ENCODE measurements at regions not wholly inside any gene's neighbourhood (a gene's known extent, or its start where the extent isn't known, plus 50 kb on each side); places are given as distances from the start of the nearest gene placed in this dataset.
"Not testable (repeated sequence)": the region's sequence is repeated elsewhere in the genome, so short reads cannot be mapped to it uniquely, and the experiment has no call there.

DNA sequence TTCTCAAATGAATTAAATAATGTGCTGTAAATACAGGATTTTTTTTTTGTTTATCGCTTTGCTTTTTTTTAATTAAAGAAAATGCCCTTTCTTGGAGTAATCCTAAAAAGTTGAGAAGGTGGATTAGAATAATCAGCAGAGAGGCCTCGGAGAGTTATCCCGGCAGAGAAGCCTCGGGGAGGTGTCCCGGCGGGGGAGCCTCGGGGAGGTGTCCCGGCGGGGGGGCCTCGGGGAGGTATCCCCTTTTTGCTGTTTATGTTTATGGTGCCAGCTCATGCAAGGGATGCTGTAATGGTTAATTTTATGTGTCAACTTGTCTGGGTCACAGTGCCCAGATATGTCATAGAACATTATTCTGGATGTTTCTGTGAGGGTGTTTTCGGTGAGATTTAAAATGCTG, 263.0 kb upstream of the TRIB2 start:
- DNase-seq (ENCODE audit: low read depth), result no peak

DNA sequence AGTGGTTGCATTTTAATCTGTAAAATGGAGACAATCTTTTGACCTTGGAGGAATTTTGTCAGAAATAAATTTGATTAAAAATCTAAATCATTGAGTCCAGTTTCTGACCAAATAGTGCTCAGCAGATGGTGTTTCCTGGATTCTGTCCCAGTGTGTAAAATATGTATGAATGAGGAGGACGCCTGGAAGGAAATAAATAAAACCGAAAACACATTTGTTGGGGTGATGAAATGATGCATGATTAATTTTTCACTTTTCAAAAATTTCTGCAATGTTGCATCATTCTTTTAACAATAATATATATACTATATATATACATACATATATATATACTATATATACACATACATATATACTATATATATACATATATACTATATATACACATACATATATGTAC, 261.1 kb upstream of the TRIB2 start:
- DNase-seq (ENCODE audit: low read depth), result no peak

DNA sequence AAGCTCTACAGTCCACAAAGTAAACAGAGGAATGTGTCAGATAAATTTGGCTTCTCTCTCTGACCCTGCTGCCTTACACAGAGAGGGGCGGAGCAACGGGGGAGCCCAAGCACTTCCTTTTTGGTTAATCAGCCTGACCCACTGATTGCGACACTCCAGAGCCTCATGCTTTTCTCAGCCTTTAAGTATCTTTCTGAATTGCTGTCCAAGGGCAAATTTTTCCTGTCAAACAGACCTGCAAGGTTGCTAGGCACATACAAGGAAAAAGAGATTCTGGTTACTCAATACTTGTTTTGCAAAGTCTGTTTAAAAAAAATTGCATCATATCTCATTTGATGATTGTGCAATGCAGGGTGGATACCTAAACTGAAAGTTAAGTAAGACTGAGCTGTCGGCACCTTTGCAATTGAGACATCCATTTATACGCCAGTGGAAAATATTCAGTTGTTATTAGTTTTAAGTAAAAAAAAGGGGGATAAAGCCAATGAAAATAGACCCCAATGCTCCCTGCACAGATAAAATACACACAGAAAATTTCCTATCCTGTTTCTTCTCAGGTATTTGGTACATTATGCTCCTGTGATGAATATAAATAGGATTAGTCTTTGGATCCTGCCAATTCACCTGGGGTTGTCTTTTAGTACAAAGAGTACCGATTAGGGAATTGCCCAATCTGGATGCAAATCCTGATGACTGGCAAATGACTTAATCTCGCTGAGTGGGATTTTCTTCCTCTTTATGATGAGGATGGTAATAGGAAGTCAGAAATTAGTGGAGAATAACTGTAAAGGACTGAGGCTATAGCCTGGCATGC, 260.2 kb upstream of the TRIB2 start:
- peak; percentile 96 for DNase-seq (ENCODE audit: low read depth)

DNA sequence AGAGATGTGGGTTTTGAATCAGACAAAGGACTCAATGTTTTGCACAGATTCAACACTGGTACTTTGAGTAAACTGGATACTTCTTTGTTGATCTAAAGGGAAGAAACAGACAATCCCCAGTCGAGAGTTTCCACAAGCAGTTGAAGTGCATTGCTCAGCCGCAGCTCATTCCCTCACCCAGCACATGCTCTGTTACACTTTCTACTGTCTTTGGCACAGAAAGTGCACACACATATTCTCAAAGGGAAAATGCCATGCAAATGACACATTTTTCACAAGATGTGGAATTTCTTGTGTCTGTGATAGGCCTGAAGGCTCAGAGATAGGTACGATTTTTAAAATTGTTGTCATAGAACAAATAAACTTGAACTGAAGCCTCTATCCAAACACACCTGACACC, 258.9 kb upstream of the TRIB2 start:
- DNase-seq (ENCODE audit: low read depth), result no peak

DNA sequence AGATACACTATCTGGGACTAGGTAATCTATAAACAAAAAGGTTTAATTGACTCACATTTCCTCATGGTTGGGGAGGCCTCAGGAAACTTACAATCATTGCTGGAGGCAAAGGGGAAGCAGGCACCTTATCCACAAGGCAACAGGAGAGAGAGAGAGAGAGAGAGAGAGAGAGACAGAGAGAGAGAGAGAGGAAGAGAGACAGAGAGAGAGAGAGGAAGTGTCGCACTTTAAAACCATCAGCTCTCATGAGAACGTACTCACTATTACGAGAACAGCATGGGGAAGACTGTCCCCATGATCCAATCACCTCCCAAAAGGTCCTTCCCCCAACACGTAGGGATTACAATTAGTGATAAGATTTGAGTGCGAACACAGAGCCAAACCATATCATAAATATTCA, 253.5 kb upstream of the TRIB2 start:
- no peak for DNase-seq (ENCODE audit: low read depth)

DNA sequence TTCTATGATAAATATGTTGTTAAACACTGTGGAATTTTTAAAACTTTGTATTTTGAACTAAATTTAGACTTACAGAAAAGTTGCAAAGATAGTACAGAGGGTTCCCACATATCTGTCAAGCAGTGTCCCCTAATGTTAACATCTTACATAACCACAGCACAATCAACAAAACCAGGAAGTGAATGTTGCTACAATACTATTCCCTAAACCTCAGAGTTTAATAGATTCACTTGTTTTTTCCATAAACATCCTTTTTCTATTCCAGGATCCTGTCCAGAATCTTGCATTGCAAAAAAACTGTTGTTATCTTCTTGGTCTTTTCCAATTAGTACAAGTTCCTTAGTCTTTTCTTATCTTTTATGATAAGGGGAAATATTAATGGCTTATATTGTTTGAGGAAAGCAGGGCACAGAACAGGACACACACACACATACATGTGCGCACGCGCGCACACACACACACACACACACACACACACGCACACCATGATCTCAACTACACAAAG, 251.1 kb upstream of the TRIB2 start:
- no peak for DNase-seq (ENCODE audit: low read depth)

DNA sequence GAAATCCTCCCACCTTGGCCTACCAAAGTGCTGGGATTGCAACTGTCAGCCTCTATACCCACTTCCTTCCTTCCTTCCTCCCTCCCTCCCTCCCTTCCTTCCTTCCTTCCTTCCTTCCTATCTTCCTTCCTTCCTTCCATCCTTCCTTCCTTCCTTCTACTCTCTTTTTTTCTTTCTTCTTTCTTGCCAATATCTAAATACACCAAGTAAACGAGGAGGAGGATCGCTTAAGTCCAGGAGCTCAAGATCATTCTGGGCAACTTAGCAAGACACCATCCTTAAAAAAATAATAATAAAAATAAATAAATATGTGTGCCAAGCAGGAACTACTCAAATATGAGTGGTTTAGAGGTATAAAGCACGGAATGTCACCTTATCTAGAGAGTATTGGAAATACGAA, 249.4 kb upstream of the TRIB2 start:
- DNase-seq (ENCODE audit: low read depth), result no peak

DNA sequence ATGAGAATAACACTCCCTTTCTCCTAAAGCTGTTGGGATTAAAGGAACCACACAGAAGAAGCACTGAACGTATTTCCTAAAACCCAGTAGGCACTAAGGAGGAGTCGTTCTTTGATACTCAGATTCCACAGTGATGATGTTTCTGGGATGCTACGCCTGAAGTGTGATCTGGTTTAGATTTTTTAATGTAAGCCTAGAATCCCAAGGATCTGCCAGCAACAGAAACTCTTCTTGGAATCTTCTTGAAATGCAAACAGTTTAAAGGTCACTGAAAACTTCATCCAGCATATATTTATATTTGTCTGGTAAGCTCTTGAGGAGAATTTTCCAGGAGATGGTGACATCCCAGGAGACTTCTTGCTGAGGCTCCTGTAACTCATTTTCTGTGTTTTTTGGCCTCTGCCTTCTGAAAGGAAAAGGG, 247.6 kb upstream of the TRIB2 start:
- no peak for DNase-seq (ENCODE audit: low read depth)

DNA sequence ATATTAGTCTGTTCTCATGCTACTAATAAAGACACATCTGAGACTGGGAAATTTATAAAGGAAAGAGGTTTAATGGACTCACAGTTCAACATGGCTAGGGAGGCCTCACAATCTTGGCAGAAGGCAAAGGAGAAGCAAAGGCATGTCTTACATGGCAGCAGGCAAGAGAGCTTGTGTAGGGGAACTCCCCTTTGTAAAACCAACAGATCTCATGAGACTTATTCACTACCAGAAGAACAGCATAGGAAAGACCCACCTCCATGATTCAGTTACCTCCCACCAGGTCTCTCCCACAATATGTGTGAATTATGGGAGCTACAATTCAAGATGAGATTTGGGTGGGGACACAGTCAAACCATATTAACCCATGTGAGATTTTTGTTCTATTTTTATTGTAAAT, 244.5 kb upstream of the TRIB2 start:
- DNase-seq (ENCODE audit: low read depth), result not testable (repeated sequence)

DNA sequence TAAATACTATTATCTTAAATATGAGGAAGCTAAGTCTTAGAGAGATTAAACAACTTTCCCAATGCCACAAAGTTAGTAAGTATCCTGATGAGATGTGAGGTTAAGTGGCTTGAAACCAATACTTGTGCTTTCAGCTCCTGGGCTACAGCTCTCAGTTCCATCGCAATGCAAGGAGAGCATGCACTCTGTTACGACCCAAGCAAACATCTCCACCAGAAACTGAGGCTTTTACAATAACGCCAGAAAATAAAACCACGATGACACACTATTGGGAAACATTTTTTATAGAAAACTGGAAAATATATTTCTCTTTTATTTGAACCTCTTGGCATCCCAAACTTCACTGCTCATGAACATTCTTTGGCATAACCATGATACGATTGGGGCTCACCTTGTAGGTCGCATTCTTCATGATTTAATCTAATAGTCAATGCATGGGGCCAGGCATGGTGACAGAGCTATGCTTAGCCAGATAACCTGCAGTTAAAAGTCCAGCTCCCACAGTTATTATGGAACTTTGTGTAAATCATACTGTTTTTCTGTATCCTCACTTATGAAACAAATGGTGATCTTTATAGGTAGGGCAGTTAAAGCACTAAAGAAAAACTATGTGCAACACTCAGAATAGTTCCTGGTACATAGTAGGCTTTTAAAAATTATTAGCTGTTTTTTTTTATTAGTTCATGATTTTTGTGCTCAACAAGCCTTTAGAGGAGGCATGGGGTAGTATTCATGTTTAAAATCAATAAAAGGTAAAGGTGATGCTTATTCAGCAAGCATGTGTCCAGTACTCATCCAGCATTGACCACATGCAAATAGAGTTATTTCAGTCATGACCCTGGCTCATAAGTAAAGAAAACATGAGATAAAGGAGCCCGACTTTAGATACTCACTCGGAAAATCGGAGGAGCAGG, 238.3 kb upstream of the TRIB2 start:
- no peak for DNase-seq (ENCODE audit: low read depth)

DNA sequence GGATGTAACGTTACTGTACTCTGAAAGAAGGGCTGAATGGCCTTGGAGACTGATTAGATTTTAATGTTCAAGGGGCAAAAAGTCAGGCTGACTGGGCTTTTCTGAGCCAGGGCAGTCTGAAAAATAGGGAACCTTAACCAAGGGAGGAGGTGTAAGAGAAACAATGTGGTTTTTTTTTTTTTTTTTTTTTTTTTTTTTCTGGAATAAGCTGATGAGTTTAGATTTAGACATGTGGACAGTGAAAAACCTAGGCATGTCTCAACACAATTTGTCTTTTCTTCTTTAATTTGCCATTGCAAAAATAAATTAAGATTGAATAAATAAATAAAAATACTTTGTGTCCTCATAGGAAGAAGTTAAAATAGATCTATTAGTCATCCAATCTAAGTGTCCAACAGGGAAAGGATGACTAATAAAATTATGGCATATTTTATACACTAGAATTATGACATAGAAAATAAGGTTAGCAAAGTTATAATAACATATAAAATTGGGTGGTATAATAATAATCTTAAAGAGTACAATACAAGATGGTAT, 237.6 kb upstream of the TRIB2 start:
- DNase-seq (ENCODE audit: low read depth), result no peak

DNA sequence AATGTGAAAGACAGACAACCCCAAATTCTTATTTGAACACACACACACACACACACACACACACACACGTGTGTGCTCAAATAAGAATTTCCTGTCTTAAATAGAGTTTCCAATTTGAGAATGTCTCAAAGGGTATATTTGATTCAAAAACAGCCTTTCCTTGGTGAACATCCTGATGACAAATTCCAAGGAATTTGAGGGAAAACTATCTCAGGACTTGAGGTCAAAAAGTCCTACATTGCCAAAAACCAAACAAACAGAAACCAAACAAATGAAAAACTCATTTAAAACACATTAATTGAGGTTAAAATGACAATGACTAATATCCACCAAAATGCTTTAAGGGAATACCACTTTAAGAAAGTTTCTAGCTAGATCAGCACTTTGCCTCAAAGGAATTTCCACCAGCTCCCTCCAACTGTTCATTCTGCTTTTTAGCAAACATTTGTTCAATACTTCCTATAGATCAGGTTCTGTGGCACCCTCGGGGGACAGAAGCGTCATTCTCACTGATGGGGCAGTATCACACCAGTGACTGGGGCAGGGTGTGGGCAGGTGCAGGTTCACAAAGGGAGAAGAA, 232.1 kb upstream of the TRIB2 start:
- no peak for DNase-seq (ENCODE audit: low read depth)

DNA sequence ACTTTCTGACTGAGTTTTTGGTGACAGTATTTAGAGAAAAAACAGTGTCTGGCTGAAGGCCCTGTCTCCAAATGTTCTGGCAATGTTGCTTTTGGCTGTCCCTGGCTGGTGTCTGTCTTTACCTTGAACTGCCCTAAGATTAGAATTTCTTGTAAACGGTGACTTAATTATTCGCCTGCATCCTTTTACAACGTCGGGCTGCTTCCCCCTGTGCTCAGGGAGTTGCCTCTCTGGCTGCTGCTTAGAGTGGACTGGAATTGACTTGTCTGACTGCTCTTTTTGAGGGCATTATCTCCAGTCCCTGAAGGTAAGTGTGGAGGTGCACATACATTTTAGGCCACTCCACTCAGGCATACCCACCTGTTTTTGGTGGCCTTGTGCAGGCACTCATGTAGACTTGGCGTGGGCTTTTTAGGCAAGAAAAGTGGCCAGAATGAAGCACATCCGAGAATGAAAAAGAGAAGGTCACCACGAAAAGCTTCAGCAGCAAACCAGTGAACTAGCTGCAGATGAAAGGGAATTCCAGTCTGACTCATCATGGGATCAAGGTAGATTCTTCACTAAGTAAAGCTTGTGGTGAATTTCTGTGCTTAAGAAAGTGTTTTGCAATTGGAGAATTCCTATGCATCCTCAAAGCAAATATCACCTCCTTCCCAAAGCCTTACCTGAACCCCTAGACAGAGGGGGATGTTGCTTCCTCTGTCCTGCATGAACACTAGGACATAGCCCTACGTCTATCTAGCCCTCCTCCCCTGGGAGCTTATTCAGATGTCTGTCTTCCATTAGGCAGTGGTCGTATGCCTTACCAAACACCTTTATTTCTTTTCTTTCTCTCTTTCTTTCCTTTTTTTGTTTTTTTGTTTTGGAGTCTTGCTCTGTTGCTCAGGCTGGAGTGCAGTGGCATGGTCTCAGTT, 230.3 kb upstream of the TRIB2 start:
- DNase-seq (ENCODE audit: low read depth), result no peak

DNA sequence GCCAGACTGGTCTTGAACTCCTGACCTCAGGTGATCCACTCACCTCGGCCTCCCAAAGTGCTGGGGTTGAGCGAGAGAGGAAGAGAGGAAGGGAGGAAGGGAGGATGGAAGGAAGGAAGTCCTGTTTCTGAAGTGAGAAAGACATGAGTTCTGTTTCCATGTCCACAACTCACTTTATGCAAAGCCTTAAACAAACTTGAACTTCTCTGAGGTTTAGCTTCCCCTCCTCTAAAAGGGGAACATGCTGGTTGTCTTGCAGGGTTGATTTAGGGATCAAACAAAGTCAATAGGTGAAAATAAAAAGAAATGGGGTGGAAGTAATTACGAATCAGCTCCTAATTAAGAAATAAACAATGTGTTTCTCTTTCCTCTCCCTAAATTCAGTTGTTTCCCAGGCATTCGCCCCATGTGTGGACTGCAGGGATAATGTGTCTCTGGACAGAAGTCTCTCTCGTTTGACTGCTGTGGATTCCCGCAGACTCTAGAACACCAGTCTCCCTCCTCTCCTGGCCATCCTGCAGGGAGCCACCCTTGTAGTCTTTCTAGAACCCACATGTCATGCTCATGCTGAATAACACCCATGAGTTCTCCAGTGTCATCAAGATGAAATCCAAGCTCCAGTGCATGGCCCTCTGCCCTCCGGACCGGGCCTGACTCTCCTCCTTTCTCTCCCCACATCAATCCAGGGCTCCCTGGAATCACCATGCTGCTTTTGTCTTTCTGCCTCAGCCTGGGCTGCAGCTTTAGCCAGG, 229.3 kb upstream of the TRIB2 start:
- DNase-seq (ENCODE audit: low read depth), result no peak

DNA sequence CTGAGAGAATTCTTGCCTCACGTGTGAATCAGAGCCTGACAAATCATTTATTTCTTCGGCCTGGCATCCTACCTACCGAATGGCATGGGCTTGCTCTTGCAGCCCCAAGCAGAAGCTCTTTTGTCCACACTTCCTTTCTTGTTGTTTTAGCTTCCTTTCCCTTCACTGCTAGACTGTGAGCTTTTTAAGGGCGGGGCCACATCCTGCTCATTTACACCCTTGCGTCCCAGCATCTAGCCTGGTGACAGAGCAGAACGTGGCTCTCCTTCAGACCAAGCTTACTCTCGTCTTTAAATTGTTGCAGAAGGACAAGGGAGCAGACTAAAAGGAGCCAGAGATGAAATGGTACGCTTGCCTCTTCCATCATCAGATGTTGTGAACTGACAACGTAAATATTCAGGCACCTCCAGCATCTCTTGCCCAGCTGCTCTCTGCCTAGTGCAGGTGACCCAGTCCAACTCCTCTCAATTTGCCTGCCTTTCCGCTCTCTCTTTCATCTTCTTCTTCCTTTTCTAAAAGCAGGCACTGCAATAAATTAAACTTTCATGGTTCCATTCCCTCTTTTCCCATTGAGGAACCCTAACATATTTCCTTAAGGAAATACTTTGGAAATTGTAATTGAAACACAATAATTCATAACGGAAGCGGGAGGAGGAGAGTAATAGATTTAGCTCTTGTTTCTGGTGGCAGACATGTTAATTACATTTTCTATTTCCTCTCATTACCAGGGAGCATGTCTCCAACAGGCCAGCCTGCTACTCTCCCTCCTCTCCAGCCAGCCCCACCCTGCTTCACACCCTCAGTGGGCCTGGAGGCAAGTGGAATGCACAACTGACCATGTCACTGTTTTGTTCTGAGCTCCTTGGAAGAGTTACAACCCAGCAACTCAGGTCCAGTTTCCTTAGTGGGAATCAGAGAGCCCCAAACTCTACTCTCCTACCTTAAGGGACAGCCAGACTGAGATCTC, 228.1 kb upstream of the TRIB2 start:
- no peak for DNase-seq (ENCODE audit: low read depth)

DNA sequence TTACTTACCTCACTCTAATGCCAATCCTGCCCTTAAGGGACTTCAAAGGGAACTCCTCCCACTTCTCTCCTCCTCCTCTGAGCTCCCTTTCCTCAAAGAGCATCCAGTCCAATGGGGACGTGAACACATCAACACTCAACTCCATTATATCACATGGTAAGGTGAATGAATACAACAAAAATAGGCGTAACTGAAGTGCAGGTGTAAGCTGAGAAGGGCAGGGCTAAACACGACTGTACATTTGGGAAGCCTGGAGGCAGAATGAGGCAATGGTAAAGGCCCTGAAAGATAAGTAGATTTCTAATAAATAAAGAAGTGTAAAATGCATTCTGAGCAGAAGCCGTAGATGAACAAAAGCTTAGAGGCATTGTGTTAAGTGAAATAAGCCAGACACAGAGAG, 226.1 kb upstream of the TRIB2 start:
- no peak for DNase-seq (ENCODE audit: low read depth)

DNA sequence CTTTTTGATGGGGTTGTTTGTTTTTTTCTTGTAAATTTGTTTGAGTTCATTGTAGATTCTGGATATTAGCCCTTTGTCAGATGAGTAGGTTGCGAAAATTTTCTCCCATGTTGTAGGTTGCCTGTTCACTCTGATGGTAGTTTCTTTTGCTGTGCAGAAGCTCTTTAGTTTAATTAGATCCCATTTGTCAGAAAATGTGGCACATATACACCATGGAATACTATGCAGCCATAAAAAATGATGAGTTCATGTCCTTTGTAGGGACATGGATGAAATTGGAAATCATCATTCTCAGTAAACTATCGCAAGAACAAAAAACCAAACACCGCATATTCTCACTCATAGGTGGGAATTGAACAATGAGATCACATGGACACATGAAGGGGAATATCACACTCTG, 224.4 kb upstream of the TRIB2 start:
- not testable (repeated sequence) for DNase-seq (ENCODE audit: low read depth)

DNA sequence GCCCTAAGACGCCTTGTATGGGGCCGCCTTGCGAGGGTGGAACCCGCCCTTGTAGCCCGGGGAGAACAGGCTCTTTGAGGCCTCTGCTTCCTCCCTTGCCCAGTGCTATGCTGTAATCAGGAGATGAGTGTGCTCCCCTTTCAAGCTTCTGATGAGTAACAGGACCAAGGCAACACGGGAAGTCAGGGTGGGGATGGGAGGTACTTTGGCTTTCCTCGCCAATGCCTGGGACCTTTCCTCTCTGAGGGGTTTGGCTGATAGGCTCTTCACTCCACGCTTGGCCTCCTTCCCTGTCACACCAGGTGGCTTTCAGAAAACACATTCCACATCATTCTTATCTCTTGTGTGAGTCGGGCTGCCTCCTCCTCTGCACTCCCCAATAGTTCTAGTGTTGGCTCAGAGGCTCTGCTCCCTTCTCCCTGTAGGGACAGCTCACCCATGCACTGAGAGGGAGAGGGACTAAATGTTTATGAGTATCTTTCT, 223.7 kb upstream of the TRIB2 start:
- peak; percentile 82 for DNase-seq (ENCODE audit: low read depth)

DNA sequence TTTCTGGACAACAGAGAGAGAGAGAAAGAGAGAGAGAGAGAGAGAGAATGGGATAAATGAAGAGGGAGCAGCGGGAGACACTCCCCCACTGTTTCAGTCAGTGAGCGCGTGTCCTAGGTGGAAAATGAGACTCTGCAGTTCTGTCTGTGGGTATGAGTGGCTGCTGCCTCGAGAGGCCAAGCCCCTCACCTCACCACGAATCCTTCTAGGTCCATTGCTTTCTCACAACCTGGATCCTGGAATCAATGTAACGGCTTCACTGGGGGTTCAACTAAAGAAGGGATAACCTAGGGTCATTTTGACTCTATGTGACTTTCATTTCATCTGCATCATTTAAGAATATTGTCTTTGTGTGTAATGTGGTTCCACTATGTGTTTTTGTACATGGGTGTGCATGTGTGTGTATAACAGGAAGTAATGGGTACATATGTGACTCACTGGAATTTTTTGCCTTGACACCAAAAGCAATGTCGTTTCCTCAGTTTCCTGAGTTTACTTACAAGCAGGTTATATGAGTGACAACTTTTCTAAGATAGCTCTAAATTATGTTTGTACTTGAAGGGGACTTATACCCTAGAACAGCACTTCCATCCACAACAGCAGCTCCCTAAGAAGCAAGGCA, 221.4 kb upstream of the TRIB2 start:
- no peak for DNase-seq (ENCODE audit: low read depth)

Data from HS-5 (cell line).